ENCODE measurements at regions not wholly inside any gene's neighbourhood (a gene's known extent, or its start where the extent isn't known, plus 50 kb on each side); places are given as distances from the start of the nearest gene placed in this dataset.

GRCh38 chr12:13719986-13720385 lies 261.4 kb downstream of the GRIN2B start:
- WGBS: 77% methylated on average over 2 of the region's 2 CpGs
- Histone ChIP-seq H3K9me3 (ENCODE audit: control insufficient read depth in 4 of 4, low read length in 3 of 4) (peaks cover 0 to 2% (median 0%) of the 10 kb centered on the region in 4 donors), H3K4me3 (ENCODE audit: low read depth in 1 of 3, low read length in 3 of 3) (no peak overlapping the region), H3K9ac (ENCODE audit: low read depth in 1 of 2, low read length in 2 of 2) (no peak overlapping the region), H3K36me3 (ENCODE audit: control insufficient read depth in 4 of 4, insufficient read depth in 3 of 4, low read depth in 1 of 4, low read length in 3 of 4) (no peaks in the 10 kb centered on the region), H3K27me3 (ENCODE audit: control insufficient read depth in 4 of 4, insufficient read depth in 4 of 4, low read length in 3 of 4) (peaks cover 0 to 5% (median 2%) of the 10 kb centered on the region in 4 donors), H3K4me1 (ENCODE audit: control insufficient read depth in 4 of 4, insufficient read depth in 4 of 4, low read length in 3 of 4) (no peaks in the 10 kb centered on the region), H3K27ac (ENCODE audit: low read depth in 1 of 2, low read length in 2 of 2) (no peak overlapping the region)
- DNase-seq (ENCODE audit: low spot score): no peak
- no peak for TF ChIP-seq HNF4G (IDR thresholded peaks at IDR 0.05)
- no peak for TF ChIP-seq YY1 (IDR thresholded peaks at IDR 0.05)
- TF ChIP-seq, protein P1, sequence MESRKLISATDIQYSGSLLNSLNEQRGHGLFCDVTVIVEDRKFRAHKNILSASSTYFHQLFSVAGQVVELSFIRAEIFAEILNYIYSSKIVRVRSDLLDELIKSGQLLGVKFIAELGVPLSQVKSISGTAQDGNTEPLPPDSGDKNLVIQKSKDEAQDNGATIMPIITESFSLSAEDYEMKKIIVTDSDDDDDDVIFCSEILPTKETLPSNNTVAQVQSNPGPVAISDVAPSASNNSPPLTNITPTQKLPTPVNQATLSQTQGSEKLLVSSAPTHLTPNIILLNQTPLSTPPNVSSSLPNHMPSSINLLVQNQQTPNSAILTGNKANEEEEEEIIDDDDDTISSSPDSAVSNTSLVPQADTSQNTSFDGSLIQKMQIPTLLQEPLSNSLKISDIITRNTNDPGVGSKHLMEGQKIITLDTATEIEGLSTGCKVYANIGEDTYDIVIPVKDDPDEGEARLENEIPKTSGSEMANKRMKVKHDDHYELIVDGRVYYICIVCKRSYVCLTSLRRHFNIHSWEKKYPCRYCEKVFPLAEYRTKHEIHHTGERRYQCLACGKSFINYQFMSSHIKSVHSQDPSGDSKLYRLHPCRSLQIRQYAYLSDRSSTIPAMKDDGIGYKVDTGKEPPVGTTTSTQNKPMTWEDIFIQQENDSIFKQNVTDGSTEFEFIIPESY (IDR thresholded peaks at IDR 0.05): no peak
- no peak for TF ChIP-seq HNF4A (conservative IDR thresholded peaks at IDR 0.05)
- no peak for TF ChIP-seq RXRA (IDR thresholded peaks at IDR 0.05)

- DNase-seq (ENCODE audit: low spot score): no peak
- Histone ChIP-seq H3K36me3 (ENCODE audit: control insufficient read depth in 4 of 4, insufficient read depth in 3 of 4, low read depth in 1 of 4, low read length in 3 of 4) (no peaks in the 10 kb centered on the region), H3K9ac (ENCODE audit: low read depth in 1 of 2, low read length in 2 of 2) (no peak overlapping the region), H3K4me1 (ENCODE audit: control insufficient read depth in 4 of 4, insufficient read depth in 4 of 4, low read length in 3 of 4) (no peaks in the 10 kb centered on the region), H3K4me3 (ENCODE audit: low read depth in 1 of 3, low read length in 3 of 3) (no peak overlapping the region), H3K27me3 (ENCODE audit: control insufficient read depth in 4 of 4, insufficient read depth in 4 of 4, low read length in 3 of 4) (peaks cover 0 to 5% (median 2%) of the 10 kb centered on the region in 4 donors), H3K27ac (ENCODE audit: low read depth in 1 of 2, low read length in 2 of 2) (no peak overlapping the region), H3K9me3 (ENCODE audit: control insufficient read depth in 4 of 4, low read length in 3 of 4) (peaks cover 0 to 2% (median 0%) of the 10 kb centered on the region in 4 donors)
- WGBS: 60% methylated on average over 5 of the region's 5 CpGs
- TF ChIP-seq RAD21 (IDR thresholded peaks at IDR 0.05): no peak
- TF ChIP-seq GABPA (IDR thresholded peaks at IDR 0.05 in 1 of 2, conservative IDR thresholded peaks at IDR 0.05 in 1 of 2): no peak
- no peak for TF ChIP-seq HNF4G (IDR thresholded peaks at IDR 0.05)
- no peak for TF ChIP-seq JUND (IDR thresholded peaks at IDR 0.05)
- no peak for TF ChIP-seq HNF4A (conservative IDR thresholded peaks at IDR 0.05)
- TF ChIP-seq FOXA1 (IDR thresholded peaks at IDR 0.05): no peak
- no peak for TF ChIP-seq YY1 (IDR thresholded peaks at IDR 0.05)
- no peak for TF ChIP-seq EGR1 (IDR thresholded peaks at IDR 0.05; ENCODE audit: low read depth in 2 of 2)
- no peak for TF ChIP-seq RXRA (IDR thresholded peaks at IDR 0.05)
- no peak for TF ChIP-seq CTCF (IDR thresholded peaks at IDR 0.05; ENCODE audit: low read depth, low read length, missing input control)
- TF ChIP-seq, protein P2, sequence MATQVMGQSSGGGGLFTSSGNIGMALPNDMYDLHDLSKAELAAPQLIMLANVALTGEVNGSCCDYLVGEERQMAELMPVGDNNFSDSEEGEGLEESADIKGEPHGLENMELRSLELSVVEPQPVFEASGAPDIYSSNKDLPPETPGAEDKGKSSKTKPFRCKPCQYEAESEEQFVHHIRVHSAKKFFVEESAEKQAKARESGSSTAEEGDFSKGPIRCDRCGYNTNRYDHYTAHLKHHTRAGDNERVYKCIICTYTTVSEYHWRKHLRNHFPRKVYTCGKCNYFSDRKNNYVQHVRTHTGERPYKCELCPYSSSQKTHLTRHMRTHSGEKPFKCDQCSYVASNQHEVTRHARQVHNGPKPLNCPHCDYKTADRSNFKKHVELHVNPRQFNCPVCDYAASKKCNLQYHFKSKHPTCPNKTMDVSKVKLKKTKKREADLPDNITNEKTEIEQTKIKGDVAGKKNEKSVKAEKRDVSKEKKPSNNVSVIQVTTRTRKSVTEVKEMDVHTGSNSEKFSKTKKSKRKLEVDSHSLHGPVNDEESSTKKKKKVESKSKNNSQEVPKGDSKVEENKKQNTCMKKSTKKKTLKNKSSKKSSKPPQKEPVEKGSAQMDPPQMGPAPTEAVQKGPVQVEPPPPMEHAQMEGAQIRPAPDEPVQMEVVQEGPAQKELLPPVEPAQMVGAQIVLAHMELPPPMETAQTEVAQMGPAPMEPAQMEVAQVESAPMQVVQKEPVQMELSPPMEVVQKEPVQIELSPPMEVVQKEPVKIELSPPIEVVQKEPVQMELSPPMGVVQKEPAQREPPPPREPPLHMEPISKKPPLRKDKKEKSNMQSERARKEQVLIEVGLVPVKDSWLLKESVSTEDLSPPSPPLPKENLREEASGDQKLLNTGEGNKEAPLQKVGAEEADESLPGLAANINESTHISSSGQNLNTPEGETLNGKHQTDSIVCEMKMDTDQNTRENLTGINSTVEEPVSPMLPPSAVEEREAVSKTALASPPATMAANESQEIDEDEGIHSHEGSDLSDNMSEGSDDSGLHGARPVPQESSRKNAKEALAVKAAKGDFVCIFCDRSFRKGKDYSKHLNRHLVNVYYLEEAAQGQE (IDR thresholded peaks at IDR 0.05): no peak
- no peak for TF ChIP-seq NR2F2 (IDR thresholded peaks at IDR 0.05)
- no peak for TF ChIP-seq MAX (IDR thresholded peaks at IDR 0.05)
- no peak for TF ChIP-seq FOXA2 (IDR thresholded peaks at IDR 0.05)
- TF ChIP-seq, protein P1 (IDR thresholded peaks at IDR 0.05): no peak
- TF ChIP-seq TAF1 (conservative IDR thresholded peaks at IDR 0.05): no peak
- TF ChIP-seq ATF3 (IDR thresholded peaks at IDR 0.05): no peak
- no peak for TF ChIP-seq SP1 (IDR thresholded peaks at IDR 0.05)
Measured at GRCh38 chr12:13718271-13718670, 263.1 kb downstream of the GRIN2B start.

Data from liver (tissue), 8 donors.